Left renal cortex interstitium (tissue), 4 donors: ENCODE measurements at regions not wholly inside any gene's neighbourhood (a gene's known extent, or its start where the extent isn't known, plus 50 kb on each side); places are given as distances from the start of the nearest gene placed in this dataset.
"Not testable (repeated sequence)": the region's sequence is repeated elsewhere in the genome, so short reads cannot be mapped to it uniquely, and the experiment has no call there.

ENCODE experiments used
- DNase-seq, 4 donors: peaks; one replicate each; pipeline ENCODE4 v3.0.0-alpha.2; 2013; ENCODE audit warnings: low read depth in 4 of 4, low spot score in 2 of 4, missing footprints in 1 of 4

- DNase-seq: no peak
These were observed 105.7 kb upstream of the LUZP2 start for GRCh38 chr11:24391167-24391566.

- no peak for DNase-seq
These were observed 96.7 kb upstream of the LUZP2 start for GRCh38 chr11:24400059-24400665.

- no peak for DNase-seq
These were observed 90.5 kb upstream of the LUZP2 start for GRCh38 chr11:24406389-24406788.

- DNase-seq: no peak
These were observed 89.9 kb upstream of the LUZP2 start for GRCh38 chr11:24406980-24407379.

DNA sequence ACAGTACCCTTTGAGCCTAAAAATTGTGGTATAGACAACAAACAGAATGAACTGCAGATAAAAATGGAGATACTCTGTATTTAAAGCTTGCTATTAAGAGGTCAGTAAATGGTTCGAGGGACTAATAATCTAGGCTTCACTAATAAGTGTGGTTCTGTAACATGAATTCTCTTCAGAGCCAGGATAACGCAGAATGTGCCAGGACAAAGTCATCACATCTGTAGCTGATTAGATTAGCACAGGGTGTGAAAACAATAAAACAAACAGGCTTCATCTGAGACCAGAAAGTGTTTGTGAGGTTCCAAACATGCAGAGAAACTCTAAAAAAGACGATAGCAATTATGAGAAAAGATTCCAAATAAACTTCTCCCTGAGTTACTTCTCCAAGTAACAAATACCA is 89.1 kb upstream of the LUZP2 start:
- DNase-seq: no peak

DNA sequence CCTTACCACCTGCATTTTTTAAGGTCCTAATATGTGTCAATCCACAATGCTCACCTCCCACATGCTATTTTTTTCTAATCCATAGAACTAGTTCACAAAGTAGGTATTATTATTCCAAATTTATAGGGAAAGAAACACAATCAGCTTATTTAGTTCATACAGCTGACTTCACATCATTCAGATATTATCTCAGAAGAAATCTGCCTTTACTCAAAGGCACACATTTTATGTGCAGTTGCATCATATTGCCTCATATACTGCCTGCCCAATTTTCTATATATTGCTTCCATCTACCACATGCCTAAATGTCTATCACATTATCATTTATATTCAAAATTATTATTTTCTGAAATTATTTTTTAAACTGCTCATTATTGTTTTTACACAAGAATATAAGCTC is 88.7 kb upstream of the LUZP2 start:
- no peak for DNase-seq

GRCh38 chr11:24411791-24412190 is 85.1 kb upstream of the LUZP2 start:
- no peak for DNase-seq

- no peak for DNase-seq
These were observed 84.1 kb upstream of the LUZP2 start for GRCh38 chr11:24412722-24413121.

DNA sequence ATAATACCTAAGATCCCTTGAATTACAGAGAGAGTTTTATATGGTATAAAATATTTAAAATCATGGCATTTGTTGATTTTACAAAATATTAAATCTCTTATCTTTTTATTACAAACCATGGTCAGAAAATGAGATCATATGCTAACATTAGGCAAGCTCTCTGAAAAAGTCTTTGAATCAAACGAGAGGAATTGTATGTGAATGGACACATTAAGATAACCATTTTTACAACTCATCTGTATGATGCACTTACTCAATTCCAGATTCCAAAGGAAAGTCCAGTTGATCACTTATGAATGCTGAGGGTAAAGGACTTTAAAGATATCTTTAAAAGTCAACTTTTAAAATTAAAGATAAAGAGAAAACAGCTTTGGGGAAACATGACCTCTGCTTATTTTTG is 83.5 kb upstream of the LUZP2 start:
- no peak for DNase-seq

GRCh38 chr11:24415955-24416636 is 80.8 kb upstream of the LUZP2 start:
- DNase-seq: not testable (repeated sequence)

DNA sequence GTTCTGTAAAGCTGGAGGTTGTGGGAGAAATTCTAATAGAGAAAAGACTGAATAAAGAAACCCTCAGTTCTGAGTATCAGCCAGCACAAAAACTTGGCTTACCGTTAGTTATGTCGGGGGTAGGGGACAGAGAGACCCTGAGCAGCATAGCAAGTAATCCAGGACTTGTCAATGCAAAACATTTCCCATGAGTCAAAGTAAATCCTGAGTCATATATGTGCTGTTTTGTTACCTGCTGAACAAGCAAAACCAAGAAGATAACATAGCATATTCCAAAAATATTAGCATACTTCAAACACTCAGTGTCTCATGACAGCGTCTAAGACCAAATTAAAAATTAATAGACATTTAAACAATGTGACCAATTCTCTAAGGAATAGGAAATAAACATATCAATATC is 75.1 kb upstream of the LUZP2 start:
- DNase-seq: no peak

DNA sequence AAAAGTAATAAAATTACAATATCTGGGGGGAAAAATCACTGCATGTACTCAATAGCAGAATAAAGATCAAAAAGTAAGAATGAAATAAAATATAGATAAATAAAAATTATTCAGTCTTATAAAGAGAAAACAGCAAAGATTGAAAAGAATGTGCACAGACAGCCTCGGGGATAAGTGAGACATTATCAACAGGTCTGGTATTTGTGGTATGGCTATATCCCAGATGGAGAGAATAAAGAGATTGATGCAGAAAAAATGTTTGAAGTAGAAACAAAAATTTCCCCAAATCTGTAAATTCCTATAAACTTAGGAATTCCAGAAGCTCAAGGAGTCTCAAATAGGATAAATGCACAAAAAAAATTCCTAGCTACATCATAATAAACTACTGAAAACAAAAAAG is 74.5 kb upstream of the LUZP2 start:
- DNase-seq: no peak

GRCh38 chr11:24437123-24437522 is 59.7 kb upstream of the LUZP2 start:
- no peak for DNase-seq
